ENCODE measurements at regions not wholly inside any gene's neighbourhood (a gene's known extent, or its start where the extent isn't known, plus 50 kb on each side); places are given as distances from the start of the nearest gene placed in this dataset. TPM values are rescaled to one million over a fixed set of nuclear protein-coding genes. Genes with fewer than 3 reads are reported as not detected.

GRCh38 chr2:207478572-207478971, 51.2 kb upstream of the CREB1 start:
- intact Hi-C loops (cut with DNase I; ENCODE audit: low total_unique reads): loop anchor here (10.0 kb wide), 3 partner anchors 494 to 784 kb away; no protein-coding TSS in a partner anchor
- no peak overlapping the region for H3K4me3 ChIP-seq

GRCh38 chr2:207479198-207479785, 50.5 kb upstream of the CREB1 start:
- H3K4me3 ChIP-seq: no peak overlapping the region
- no peaks in the 10 kb centered on the region for H3K9me3 ChIP-seq
- DNase-seq: no peak
- H3K27ac ChIP-seq: no peak overlapping the region
- H3K27me3 ChIP-seq: no peaks in the 10 kb centered on the region
- no peaks in the 10 kb centered on the region for H3K36me3 ChIP-seq
- TF ChIP-seq POLR2A (IDR thresholded peaks at IDR 0.05): no peak
- no peak for TF ChIP-seq CTCF (IDR thresholded peaks at IDR 0.05)
- no peaks in the 10 kb centered on the region for H3K4me1 ChIP-seq
- intact Hi-C loops (cut with DNase I; ENCODE audit: low total_unique reads): loop anchor here (10.0 kb wide), 3 partner anchors 494 to 784 kb away; no protein-coding TSS in a partner anchor

More at GRCh38 chr2:207478572-207478971, 51.2 kb upstream of the CREB1 start:
- Histone ChIP-seq H3K27ac (no peak overlapping the region), H3K9me3 (no peaks in the 10 kb centered on the region), H3K36me3 (no peaks in the 10 kb centered on the region), H3K27me3 (no peaks in the 10 kb centered on the region), H3K4me1 (no peaks in the 10 kb centered on the region)
- no peak for DNase-seq
- no peak for TF ChIP-seq POLR2A (IDR thresholded peaks at IDR 0.05)
- TF ChIP-seq CTCF (IDR thresholded peaks at IDR 0.05): no peak

Small RNA genes lying in the stretch of these regions (microRNA-seq; reads per million reads assigned to microRNA genes)
- gene MIR1302-4 (ENCODE audit: borderline microRNAs expressed, borderline replicate concordance): not detected

Small RNA genes lying in the stretch of these regions (small RNA-seq; reads per million reads assigned to genes)
- not detected for gene MIR1302-4

Data from uterus (tissue), 3 donors.